ENCODE measurements at regions not wholly inside any gene's neighbourhood (a gene's known extent, or its start where the extent isn't known, plus 50 kb on each side); places are given as distances from the start of the nearest gene placed in this dataset.

DNA sequence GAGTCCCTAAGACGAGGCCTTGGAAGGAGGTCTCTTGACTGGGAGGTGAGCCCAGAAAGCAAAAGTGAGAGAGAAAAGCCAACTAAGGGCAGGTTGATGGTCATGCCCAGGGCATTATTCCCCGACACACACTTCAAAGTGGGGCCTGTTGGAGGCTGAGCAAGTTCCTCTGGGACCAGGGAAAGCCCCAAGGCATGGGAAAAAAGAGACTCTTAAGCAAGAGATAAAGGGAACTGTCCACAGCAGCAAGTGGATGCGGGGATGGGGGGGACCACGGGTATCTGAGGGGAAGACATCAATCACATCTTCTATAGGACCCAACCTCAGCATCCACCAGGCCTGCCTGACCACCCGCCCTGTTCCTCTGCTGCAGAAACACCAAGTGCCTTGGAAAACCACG is 119.9 kb upstream of the MAFB start:
- DNase-seq (ENCODE audit: low read depth): no peak

GRCh38 chr20:40809361-40809760 is 120.3 kb upstream of the MAFB start:
- no peak for DNase-seq (ENCODE audit: low read depth)

DNA sequence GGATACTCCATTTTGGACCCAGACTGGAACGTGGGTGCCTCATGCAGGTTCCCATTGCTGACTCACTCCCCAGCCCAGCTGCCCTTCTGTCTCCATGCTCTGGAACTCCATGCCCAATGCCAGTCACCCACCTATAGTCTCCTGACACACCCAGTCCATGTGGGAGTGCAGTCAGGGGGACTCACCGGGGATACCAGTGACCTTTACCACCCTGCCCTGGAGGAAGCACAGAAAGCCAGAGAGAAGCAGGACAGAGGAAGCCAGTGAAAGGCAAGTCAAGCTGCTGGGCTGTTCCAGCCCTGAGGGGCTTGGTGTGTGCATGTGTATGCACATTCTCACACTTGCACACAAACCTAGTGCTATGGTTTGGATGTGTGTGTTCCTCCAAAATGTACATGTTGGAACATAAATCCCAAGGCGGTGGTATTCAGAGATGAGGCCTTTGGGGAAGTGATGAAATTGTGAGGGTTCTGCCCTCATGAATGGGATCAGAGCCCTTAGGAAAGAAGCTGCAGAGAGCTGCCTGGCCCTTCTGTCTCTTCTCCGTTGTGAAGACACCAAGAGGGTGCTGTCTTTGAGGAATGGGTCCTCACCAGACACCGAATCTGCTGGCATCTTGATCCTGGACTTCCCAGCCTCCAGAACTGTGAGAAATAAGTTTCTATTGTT is 121.4 kb upstream of the MAFB start:
- no peak for DNase-seq (ENCODE audit: low read depth)

DNA sequence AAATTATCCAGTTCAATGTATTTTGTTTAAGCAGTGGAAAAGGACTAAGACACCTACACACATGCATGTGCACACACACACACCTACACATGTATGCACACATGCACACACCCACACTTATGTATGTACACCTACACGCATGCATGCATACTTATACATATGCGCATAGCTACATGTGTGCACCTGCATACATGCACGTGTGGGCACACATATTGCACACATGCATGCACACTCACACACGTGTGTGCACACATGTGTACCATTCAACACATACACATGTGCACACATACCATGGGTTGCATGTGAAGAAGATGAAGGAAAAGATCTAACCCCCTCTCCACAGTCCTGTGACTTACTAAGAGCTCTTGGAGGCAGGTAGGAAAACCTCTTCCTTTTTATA is 122.0 kb upstream of the MAFB start:
- no peak for DNase-seq (ENCODE audit: low read depth)

GRCh38 chr20:40811660-40812414 is 122.8 kb upstream of the MAFB start:
- no peak for DNase-seq (ENCODE audit: low read depth)

DNA sequence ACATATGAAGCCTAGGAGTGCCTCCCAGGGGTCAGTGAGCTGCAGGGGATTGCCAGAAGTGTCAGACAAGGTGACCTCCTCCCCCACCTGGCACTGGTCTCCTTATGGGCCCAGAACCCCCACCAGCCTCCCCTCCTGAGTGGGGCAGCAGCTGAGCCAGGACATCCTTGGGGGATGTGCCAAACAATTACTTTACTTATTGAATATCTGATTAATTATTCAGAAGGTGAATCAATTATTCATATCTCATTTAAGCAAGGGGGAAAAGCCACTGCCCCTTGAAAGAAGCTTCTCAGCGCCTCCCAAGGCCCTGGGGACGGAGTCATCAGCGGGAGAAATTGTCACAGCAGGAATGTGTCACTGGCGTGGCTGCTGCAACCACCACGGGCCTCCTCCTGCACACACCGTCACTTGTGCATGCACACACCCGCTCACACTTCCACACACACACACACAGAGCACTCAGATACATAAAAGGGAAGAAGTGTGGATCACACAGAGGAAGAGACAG is 123.4 kb upstream of the MAFB start:
- no peak for DNase-seq (ENCODE audit: low read depth)

DNA sequence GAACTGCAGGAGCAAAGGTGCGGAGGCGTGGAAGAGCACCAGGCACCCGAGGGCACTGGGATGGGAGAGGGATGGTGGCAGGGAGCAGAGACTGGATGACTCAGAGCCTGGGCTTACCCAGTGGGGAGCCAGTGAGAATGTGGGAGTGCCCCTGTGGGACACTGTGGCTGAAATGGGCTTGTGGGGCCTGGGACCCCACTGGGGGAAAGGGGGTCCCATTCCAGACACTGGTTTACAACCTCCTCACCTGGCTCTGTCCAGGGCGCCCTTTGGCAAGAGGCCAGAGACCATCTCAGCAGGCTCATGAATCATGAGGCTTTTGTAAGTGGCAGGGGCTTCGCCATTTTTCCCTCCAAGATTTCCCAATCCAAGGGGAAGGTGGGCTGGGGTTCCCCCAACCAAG is 124.0 kb upstream of the MAFB start:
- no peak for DNase-seq (ENCODE audit: low read depth)

- DNase-seq (ENCODE audit: low read depth): no peak
Measured at GRCh38 chr20:40813708-40814630, 124.9 kb upstream of the MAFB start.

GRCh38 chr20:40814631-40814960 is 125.6 kb upstream of the MAFB start:
- no peak for DNase-seq (ENCODE audit: low read depth)

- DNase-seq (ENCODE audit: low read depth): no peak
Measured at GRCh38 chr20:40815156-40816038, 126.4 kb upstream of the MAFB start.

DNA sequence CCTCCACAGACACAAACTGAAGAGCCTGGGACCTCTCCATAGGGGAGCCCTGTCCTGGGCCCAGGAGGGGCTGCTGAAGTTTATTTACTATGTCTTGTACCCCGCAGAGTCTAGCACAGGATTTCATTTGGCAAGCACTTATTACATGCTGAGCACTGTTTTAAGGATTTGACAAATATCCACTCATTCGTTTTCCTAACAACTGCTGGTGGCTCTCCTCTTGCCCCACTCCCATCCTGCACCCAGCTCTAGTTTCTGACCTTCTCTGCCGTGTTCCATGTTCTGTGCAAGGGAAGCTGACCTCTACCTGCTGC is 127.0 kb upstream of the MAFB start:
- DNase-seq (ENCODE audit: low read depth): no peak

DNA sequence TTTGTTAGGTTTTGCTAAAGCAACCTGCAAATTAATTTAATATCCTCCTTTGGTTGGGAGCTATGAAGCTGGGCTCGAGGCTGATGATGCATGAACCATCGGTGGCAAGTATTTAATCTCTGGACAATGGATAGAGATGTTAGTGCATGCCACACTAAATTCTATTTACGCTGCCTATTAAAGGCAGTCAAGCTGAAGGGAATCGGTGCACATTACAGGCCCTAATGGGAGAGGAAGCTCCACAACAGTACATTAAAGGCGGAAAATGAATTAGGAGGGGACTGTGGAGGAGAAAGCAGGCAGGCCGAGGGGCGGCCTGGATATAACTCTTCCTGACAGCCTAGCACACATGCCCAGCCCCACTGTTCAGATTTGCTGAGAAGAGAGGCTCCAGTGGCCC is 132.4 kb upstream of the MAFB start:
- DNase-seq (ENCODE audit: low read depth): no peak

DNA sequence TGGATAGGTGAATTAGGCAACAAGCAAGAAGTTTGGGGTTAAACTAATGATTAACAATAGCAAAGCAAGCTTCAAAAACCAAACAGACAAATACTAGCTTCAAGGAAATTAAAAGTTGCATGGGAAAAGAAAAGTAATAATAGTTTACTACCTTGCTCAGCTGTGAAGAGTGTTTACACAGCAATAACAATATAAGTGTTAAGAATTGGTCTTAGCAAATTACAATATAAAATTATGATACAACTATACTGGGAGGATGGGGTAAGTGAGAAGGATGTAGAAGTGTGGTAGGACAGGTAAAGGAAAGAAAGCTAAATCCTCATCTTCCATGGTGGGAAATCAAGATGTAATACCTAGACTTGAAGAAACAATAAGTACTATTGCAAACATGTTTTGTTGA is 137.7 kb upstream of the MAFB start:
- no peak for DNase-seq (ENCODE audit: low read depth)

DNA sequence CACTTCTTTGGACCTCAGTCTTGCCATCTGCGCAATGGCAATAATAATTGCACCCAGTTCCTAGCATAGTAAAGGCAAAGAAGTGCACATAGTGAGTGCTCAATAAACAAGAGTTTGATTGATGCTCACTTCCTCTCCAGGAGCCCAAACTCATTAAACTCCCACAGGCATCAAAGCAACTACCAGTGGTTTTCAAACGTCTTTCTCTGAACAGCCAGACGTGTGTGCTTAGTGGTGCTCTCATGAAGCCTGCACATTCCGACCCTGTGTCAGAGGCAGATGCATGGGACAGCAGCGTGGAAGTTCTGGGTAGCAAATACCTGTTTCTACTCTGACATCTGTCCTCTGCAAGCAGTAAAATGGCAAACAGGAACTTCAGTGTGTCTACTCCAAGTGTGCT is 146.3 kb upstream of the MAFB start:
- DNase-seq (ENCODE audit: low read depth): no peak

GRCh38 chr20:40838509-40838908 is 149.5 kb upstream of the MAFB start:
- no peak for DNase-seq (ENCODE audit: low read depth)

DNA sequence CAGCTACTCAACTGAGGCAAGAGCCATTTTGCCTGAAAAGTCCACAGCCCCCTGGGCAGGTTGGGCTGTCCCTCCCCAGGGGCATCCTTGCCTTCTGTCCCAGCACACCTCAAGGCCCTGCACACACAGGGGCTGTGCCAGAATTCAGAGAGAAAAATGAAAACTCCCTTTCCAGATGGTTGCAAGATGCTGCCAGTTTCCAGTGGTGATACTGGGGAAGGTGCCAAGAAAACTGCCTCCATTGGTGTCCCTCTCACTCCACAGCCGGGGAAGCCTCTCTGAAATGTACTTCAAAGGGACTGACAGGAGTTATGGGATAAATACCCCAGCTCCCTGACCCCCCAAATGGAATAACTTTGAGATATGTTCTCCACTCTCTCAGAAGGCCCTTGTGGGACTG is 154.2 kb upstream of the MAFB start:
- no peak for DNase-seq (ENCODE audit: low read depth)

DNA sequence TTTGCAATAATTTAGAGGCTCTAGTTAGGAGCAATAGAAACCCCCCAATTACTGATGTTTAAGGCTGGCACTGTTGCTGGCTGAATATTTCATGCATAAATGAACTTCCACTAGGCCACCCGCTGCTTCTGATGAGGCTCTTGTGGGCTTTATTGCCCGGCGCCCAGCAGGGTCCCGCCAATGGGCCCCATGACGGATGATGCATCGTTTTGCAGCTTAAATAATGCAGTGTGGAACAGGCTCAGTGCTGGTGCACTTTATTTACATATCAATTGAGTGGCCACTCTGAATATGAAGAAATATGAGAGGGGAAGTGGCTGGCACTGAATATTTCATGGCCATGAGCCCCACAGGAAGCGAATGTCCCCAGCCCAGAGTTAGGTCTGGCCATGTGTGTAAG is 155.3 kb upstream of the MAFB start:
- DNase-seq (ENCODE audit: low read depth): no peak

- DNase-seq (ENCODE audit: low read depth): no peak
Measured at GRCh38 chr20:40848096-40848495, 159.1 kb upstream of the MAFB start.

DNA sequence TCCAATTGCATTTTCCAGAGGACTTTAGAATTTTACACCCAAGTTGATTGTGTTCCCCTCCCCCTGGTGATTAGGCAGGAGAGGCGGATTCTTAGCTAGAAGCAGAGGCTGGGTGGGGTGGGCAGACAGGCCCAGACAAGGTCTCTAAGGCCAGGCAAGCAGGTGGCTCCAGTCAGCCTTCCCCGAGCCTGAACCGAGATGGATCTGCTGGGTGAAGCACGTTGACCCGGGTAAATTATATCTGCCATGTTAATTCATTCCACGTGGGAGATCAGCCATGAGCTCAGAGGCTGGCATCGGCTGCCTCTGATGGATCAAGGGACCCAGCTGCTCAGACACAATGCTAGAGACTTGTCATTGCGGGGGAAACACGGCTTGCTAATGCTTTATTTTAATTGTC is 159.5 kb upstream of the MAFB start:
- no peak for DNase-seq (ENCODE audit: low read depth)

DNA sequence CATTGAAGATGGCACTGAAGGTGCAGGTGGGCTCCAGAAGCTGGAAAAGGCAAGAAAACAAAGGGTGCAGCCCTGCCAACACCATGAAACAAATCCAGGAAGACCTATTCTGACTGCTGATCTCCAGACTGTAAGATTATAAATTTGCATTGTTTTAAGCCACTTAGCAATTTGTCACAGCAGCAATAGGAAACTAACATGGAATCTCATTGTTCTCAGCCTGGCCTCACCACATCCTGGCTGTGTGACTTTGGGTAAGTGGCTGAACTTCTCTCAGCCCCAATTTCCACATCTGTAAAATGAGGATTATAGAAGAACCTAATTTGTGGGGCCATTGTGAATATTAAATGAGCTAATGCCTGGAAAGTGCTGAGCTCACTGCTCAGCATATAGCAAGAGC is 160.4 kb upstream of the MAFB start:
- DNase-seq (ENCODE audit: low read depth): no peak

DNA sequence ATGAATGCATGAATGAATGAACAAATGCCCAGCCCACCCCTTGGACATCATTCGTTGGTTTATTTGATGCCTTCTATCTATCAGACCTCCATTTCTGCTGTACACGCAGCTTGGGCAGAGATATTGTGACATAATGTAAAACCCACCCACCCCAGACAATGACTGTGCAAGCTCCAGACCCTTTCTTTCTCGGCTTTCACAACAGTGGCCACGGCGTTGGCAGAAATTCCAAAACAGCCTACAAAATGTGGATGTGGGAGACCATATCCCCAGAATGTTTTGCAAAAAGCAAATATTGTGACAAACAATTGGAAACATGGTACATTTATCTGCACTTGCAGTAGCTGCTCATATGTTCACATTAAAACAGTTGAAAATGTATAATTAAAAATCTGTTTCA is 162.0 kb upstream of the MAFB start:
- DNase-seq (ENCODE audit: low read depth): no peak

- DNase-seq (ENCODE audit: low read depth): no peak
Measured at GRCh38 chr20:40855269-40855668, 166.2 kb upstream of the MAFB start.
